HG03354 (cell line): ENCODE measurements at regions not wholly inside any gene's neighbourhood (a gene's known extent, or its start where the extent isn't known, plus 50 kb on each side); places are given as distances from the start of the nearest gene placed in this dataset.

Experiments used
- ATAC-seq: cut with Tn5 transposase; IDR thresholded peaks from one replicate; pipeline ENCODE4 v1.9.1; 2021; ENCODE audit warnings: mild to moderate bottlenecking; ENCODE audit not compliant: unreplicated experiment, poor library complexity, severe bottlenecking

DNA sequence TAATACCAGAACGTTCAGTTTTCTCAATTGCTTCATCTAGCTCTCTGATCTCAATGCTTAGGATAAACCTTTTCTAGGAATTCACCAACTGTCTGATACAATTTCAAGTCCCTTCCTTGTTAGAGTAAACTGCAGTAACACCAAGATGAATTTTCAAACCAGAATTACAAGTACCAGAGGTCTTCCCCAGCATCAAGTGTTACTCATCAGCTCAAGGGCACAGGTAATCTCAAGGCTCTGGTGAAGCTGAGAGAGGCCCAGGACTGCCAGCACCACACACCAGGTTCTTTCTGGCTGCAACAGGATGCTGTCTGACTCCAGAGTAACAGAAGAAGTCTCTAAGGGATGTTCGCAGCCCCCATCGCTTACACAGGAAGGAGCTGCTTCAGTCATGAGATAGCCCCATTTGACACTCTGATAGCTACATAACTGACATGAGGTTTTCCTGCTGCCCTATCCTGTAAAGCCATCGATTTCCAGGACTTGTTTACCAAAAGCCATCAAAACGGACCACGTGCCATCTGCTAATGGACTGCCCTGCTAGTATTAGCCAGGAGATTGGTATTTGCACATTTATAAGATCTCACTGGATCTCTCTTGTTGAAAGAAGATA lies 549.4 kb downstream of the UTRN start:
- ATAC-seq, result no peak

DNA sequence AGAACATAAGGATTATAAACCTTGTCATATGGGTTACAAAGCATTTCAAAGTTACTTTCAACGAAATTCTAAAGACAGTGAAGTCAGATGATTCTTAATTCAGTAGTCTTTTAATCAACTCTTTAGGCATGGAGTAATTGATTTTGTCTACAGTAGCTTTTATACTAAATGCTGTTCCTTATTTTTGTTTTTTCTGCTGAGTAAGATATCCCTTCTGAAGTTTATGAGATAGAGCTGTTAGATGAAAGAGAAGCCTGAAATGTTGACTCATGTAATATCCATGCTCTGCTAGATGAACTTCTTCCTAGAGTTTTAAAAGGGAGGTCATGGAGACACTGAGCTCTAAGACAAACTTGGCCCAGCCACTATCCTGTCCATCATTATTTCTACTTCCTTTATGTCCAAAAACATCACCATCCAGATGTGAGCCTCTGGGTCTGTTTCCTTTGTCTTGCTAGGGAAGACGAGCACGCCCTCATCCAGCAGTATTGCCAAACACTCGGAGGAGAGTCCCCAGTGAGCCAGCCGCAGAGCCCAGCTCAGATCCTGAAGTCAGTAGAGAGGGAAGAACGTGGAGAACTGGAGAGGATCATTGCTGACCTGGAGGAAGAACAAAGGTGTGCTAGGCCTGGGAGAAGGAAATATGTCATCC lies 550.3 kb downstream of the UTRN start:
- ATAC-seq, result no peak

DNA sequence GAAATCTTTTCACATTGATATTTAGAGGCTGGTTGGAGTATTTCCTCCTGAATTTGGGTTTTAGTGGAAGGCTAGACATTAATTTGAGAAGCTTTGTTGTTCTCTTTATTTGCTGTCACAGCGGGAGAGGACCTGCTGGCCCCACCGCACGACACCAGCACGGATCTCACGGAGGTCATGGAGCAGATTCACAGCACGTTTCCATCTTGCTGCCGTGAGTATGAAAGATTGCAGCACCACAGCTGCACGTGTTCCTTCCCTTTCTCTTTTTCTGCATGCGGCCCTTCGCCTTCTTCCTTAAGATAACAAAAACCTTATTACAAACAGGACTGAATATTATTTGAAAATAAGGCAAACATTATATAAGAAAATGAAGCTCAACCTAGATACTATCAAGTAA lies 555.5 kb downstream of the UTRN start:
- no peak for ATAC-seq

DNA sequence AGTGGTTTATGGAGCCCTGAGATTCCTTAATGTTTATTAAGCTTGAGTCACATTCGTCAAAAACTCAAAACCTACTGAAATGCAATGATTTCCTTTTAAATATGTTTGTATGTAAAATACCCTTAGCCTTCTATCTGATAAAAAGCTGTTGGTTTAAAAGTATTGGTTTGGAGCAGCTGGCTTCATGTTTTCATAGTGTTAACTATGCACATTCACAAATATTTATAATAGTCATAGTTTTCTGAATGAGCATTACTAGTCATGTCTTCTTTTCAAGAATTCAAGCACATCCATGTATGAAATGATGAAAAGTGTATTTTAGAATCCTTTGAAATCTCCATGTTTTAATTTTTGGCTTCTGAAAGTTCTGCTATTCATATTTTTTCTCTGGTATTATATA lies 558.6 kb downstream of the UTRN start:
- no peak for ATAC-seq

DNA sequence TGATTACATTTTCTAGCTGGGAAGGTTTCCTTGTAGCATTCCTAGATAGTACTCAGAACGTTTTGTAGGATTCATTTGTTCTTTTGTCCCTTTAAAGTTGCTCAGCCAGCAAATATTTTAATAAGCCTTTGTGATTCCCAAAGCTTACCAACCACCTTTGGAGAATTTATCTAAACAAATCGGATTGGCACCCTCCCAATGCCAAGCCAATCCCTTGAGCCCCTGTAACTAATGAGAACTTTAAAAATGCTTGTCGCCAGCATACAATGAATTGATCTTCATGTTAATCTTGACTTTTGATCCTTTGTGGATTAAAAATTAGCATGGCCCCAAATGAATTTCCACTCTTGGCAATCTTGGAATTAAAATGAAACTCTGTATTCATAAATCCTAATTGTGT lies 559.5 kb downstream of the UTRN start:
- no peak for ATAC-seq

DNA sequence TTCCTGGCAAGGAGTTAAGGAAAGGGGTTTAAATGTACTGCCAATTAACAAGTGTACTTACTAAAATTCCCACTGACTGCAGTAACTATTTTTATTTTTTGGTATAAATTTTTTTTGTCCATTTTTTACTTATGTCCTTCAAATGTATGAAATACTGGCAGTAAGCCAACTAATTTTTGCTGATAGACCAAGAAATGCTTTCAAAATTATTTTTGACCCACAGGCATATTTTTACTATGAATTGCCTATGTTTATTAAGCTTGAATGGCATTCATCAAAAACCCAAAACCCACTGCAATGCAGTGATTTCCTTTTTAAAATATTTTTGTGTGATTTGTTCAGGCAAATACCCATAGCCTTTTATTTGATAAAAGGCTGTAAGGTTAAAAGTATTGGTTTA lies 560.1 kb downstream of the UTRN start:
- ATAC-seq, result no peak

DNA sequence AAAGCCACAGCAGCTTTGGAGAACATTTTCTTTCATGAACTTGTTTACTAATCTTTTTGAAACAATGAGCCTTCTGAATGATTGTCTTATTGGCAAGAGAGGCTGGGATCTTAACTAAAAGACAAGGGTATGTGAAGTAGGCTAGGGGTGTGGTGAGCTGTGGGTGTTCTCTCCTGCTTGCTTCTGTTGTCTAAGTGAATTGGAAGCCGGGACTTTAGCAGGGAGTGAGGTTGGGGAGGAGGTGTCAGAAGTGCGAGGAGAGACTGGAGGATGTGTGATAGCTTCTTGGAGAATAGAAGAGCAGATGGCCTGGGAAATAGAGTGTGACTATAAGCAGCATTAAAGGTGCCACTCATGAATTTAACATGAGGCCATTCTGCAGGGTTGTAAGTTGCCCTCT lies 562.8 kb downstream of the UTRN start:
- no peak for ATAC-seq

DNA sequence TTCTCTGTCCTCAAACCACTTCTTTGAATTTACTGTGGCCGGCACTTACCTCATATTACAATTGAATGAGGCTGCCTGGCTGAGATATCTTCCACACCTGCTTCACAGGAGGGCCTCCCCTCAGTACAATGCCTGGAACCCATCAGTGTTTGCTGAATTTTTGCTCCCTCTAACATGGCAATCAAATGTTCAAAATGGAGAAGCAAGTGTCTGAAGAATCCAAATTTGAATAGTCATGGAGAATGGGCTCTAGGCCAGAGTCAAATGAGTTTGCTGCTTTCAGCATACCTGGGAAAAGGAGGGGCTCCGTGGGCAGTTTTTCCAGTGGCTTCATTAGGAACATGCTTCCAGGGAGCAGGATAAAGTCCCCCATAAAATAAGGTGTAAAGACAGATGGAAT lies 564.8 kb downstream of the UTRN start:
- ATAC-seq, result no peak

DNA sequence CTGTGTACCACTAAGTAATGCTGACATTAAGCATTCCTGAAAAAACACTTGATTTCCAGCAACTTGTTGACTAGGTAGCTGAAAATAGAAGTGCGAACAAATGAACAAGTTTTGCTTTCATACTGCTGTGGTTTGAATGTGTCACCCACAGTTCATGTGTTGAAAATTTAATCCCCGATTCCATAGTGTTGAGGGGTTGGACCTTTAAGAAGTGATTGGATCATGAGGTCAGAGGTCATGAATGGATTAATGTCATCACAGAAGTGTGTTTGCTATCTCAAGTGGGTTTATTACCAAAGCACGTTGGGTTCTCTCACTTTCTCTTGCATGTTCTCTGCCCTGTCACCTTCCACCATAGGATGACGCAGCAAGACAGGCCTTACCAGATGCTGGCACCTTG lies 568.5 kb downstream of the UTRN start:
- ATAC-seq, result no peak

DNA sequence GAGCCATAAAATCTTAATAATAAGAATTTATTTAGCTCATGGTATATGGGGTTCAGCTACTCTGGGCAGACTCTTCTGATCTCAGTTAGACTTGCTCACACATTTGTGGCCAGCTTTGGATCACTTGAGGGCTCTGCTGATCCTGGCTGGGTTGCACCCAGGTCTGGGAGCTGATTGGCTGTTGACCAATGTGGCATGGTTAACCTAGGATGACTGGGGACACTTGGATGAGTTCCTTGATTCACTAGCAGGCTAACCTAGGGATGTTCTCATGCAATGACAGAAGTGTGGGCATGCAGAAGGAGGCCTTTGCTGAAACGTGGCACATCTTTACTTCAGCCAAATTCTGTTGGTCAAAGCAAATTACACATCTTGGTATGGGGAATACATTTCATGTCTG lies 569.5 kb downstream of the UTRN start:
- ATAC-seq, result no peak

DNA sequence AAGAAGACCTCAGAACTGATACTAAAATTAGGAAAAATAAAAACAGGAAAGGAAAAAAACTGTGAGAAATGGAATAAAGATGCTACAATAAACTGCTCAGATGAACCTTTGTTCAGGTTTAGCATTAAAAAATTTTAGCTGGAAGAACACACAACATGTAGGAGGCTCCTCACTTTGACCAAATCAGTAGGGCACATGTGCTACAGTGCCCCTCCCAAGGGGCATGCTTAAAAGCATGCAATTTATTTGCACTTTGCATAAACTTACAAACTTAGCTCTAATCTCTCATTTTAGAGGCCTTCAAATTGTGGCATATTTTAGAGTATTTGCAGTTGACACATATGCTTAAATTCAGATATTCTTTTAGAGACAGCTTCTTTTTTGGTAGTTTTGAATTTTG lies 570.2 kb downstream of the UTRN start:
- ATAC-seq, result no peak

DNA sequence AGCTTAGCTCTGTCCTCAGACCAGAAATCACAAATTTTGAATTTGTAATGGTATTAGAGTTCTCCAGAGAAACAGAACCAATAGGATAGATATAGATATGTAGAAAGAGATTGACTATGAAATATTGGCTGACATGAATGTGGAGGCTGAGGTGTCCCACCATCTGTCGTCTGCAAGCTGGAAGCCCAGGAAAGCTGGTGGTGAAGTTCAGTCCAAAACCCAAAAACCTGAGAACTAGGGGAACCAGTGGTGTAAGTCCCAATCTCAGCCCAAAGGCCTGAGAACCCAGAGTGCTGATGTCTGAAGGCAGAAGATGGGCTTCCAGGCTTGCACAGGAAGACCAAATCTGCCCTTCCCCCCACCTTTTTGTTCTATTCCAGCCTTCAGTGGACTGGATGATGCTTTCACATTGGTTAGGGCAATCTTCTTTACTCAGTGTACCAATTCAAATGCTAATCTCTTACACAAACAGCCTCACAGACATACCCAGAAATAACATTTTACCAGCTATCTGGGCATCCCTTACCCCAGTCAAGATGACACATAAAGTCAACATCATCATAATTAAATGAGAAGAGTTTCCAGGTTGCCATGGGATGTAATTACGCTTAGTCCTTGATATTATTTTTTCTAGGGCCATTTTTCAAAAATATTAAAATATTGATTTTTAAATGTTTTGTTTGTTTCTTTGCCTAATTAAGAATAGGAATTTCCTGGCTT lies 570.8 kb downstream of the UTRN start:
- no peak for ATAC-seq

DNA sequence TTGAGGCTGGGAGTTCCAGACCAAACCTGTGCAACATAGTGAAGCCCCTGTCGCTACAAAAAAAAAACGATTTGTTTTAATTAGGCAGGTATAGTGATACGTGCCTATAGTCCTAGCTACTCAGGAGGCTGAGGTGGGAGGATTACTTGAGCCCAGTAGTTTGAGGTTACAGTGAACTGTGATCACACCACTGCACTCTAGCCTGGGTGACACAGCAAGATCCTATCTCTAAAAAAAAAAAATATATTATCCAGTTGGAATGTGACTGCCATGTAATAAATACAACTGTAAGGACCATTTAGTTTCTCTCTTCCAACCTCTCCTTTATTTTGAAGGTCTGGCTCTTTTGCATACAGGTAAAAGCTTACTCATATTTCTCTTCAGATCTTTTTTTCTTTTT lies 571.5 kb downstream of the UTRN start:
- ATAC-seq, result no peak

DNA sequence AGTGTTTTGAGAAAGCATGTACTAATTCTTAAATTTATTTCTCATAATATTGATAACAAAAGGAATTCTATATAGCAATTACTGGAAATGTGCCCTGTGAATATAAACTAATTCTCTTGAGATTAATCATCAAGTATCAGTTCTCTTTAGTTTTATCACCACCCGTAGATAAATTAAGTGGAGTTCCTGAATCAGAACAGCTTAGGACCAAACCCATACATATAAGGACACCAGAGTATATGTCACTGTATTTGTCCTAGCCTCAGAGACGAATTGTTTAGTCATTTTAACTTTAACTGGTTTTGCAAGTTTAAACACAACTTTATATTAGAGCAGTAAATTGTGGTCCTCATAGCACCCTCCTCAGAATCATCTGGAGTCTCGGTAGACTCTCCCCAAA lies 572.0 kb downstream of the UTRN start:
- ATAC-seq, result no peak

DNA sequence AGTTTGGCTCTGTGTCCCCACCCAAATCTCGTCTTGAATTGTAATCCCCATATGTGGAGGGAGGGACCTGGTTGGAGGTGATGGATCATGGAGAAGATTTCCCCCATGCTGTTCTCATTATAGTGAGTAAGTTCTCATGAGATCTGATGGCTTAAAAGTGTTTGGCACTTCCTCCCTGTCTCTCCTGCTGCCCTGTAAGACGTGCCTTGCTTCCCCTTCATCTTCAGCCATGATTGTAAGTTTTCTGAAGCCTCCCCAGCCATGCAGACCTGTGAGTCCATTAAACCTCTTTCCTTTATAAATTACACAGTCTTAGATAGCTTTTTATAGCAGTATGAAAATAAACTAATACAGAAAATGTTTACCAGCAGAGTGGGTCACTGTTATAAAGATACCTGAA lies 577.6 kb downstream of the UTRN start:
- no peak for ATAC-seq

DNA sequence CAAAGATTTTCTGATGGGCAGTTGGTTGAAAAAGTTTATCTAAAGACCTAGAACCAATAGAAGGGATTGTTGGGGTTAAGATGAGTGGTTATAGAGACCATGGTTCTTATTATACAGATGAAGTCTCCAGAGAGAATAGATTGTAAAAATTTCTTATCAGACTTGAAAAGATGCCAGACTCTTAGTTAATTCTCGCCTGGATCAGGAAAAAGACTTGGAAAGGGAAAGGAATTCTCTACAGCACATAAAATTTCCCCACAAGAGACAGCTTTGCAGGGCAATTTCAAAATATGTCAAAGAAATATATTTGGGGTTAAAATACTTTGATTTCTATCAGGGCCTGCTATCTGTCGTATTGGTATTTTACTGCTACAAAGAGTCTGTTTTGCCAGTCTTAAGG lies 582.6 kb downstream of the UTRN start:
- ATAC-seq, result no peak

DNA sequence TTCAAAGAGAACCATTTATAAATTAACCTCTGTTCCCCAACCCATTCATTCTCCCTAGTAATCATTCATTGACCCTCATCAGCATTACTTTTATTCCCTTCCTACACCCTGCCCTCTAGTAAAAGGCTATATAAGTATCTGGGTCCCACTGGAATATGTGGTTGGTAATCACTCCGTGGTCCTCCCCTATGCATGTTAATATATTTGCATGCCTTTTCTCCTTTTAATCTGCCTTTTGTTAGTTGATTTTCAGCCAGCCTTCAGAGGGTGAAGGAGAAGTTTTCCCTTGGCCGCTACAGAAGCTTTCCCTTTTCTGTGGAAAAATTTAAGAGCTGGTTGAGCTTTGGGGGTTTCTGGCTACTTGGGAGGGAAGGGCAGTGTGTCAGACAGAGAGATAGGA lies 585.6 kb downstream of the UTRN start:
- ATAC-seq, result no peak

DNA sequence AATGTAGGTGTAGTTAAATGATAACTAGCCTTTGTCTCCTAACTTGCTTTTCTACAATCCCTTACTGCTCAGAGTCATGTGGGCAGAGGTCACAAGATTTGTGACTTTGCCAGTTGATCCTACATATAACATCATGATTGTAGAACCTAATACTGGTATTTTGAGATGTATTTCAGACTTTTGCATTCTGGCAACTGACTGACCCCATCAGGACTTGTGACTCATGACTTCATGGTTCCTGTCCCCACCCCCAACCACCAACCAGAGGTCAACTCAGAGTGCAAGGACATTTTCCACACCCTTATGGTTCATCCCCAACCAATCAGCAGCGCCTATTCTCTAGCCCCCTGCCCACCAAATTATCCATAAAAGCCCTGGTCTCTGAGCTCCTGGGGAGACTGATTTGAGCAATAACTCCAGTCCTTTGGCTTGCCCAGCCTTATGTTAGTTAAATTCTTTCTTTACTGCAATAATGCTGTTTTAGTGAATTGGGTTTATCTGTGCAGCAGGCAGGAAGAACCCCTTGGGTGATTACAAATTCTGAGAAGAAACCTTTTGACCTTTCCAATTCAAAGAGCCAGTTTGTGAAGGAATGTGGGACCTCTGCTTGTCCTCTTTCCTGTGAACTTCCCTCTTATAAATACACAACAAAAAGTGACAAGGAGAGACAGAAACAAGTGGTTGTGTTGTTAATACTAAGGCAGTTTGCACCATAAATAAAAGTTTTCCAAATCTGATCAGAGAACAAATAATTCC lies 588.7 kb downstream of the UTRN start:
- no peak for ATAC-seq

DNA sequence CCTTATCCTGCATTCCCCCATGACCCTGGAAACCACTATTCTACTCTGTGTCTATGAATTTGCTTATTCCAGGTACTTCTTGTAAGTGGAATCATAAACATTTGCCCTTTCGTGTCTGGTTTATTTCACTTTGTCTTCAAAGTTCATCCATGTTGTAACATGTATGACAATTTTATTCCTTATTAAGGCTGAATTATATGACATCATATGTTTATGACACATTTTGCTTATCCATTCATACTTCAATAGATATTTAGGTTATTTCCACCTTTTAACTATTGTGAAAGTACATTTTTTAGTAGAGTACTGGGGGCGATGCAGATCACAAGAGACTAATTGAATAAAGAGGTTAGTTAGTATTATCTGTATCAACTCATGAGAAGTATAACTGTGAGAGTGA lies 591.6 kb downstream of the UTRN start:
- ATAC-seq, result no peak

DNA sequence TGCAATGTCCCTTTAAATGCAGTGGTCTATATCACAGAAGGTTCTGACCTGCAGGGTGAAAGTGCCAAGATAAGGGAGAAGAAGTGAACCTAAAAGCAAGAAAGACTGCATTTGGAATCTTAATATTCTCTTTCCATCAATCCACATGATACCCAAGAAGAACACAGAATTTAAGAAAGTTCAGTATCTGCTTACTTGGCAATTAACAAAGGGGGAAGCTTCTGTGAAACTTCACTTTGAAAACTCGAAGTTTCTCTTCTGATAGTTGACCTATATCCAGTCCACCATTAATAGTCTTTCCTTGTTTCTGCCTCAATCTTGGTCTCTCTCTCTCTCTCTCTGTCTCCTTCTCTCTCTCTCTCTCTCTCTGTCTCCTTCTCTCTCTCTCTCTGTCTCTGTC lies 592.0 kb downstream of the UTRN start:
- ATAC-seq, result no peak

DNA sequence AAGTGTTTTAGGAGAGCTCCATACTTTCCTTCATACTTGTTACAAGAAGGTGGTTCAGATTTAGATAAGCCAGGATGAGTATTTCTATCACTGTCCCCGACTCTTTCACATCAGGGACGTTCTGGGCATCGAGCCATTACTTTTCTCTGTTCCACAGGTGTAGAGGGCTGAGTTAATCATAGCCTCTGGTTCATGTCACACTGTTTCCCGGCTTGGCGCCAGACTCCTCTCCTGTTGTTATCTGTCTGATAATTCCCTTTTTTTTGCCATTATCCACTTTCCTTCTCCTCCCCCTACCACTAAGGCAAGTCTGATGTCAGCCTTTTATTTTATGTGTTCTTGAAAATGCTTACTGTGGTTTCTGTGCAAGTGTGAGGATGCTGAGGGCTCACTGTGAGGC lies 593.4 kb downstream of the UTRN start:
- no peak for ATAC-seq
